A673 (cell line): ENCODE measurements at regions not wholly inside any gene's neighbourhood (a gene's known extent, or its start where the extent isn't known, plus 50 kb on each side); places are given as distances from the start of the nearest gene placed in this dataset.

Source experiments
- CTCF ChIP-seq: fragments of 300-800, 200-600 bp; sonication (generic); conservative IDR thresholded peaks from 2 replicates; pipeline ENCODE4 v1.5.1; 2017; ENCODE audit warnings: low read depth, mild to moderate bottlenecking, antibody characterized with exemption, low read length, moderate library complexity, mixed read lengths
- EZH2 ChIP-seq: fragments of 200-600 bp; sonication (generic); IDR thresholded peaks from 2 replicates; pipeline ENCODE4 v1.6.1; 2017; ENCODE audit warnings: borderline replicate concordance, low read depth, mild to moderate bottlenecking, mixed read lengths, antibody characterized with exemption, low read length; ENCODE audit not compliant: poor library complexity, severe bottlenecking

- TF ChIP-seq CTCF (no peak; the same call in 1 of the 2 replicates), EZH2 (no peak)
Measured at GRCh38 chr6:155710704-155711103, 255.1 kb upstream of the NOX3 start.
